ENCODE measurements at regions not wholly inside any gene's neighbourhood (a gene's known extent, or its start where the extent isn't known, plus 50 kb on each side); places are given as distances from the start of the nearest gene placed in this dataset.

- TF ChIP-seq TOX (CRISPR knock-in tag; IDR thresholded peaks at IDR 0.05; ENCODE audit: borderline replicate concordance) (no peak), PPARA (CRISPR knock-in tag; IDR thresholded peaks at IDR 0.05; ENCODE audit: borderline replicate concordance) (no peak), PATZ1 (CRISPR knock-in tag; IDR thresholded peaks at IDR 0.05; ENCODE audit: borderline replicate concordance) (no peak), ZFP30 (CRISPR knock-in tag; IDR thresholded peaks at IDR 0.05) (no peak), ARNTL (CRISPR knock-in tag; IDR thresholded peaks at IDR 0.05; ENCODE audit: borderline replicate concordance, low read depth) (no peak), ZFP3 (CRISPR knock-in tag; IDR thresholded peaks at IDR 0.05) (no peak), ISL1 (CRISPR knock-in tag; IDR thresholded peaks at IDR 0.05) (no peak), GLIS3 (CRISPR knock-in tag; IDR thresholded peaks at IDR 0.05) (no peak), CSRNP3 (CRISPR knock-in tag; IDR thresholded peaks at IDR 0.05) (no peak), ESRRG (CRISPR knock-in tag; IDR thresholded peaks at IDR 0.05) (no peak)
Observed at GRCh38 chr3:46112296-46112695, 85.0 kb upstream of the XCR1 start (continued).

- peak; percentile 47; the same call in 2 of the 3 replicates for ATAC-seq
- TF ChIP-seq SNAI2 (CRISPR knock-in tag; IDR thresholded peaks at IDR 0.05) (0 out of 2 replicates have a peak, but pooled peaks have one; percentile 45), POU6F1 (CRISPR knock-in tag; IDR thresholded peaks at IDR 0.05; ENCODE audit: borderline replicate concordance, low read depth) (no peak), CREB5 (CRISPR knock-in tag; IDR thresholded peaks at IDR 0.05; ENCODE audit: low read depth) (no peak), ESRRG (CRISPR knock-in tag; IDR thresholded peaks at IDR 0.05) (no peak), ZNF70 (CRISPR knock-in tag; IDR thresholded peaks at IDR 0.05) (no peak), ZFP30 (CRISPR knock-in tag; IDR thresholded peaks at IDR 0.05) (no peak), ISL1 (CRISPR knock-in tag; IDR thresholded peaks at IDR 0.05) (peak; percentile 55), TSHZ2 (CRISPR knock-in tag; IDR thresholded peaks at IDR 0.05) (no peak)
Observed at GRCh38 chr3:46110701-46111493, 83.6 kb upstream of the XCR1 start.

- TF ChIP-seq TOX (CRISPR knock-in tag; IDR thresholded peaks at IDR 0.05; ENCODE audit: borderline replicate concordance) (no peak), ESRRG (CRISPR knock-in tag; IDR thresholded peaks at IDR 0.05) (no peak), OSR1 (CRISPR knock-in tag; IDR thresholded peaks at IDR 0.05) (no peak), TCF4 (CRISPR knock-in tag; IDR thresholded peaks at IDR 0.05; ENCODE audit: borderline replicate concordance) (no peak), ZC3H10 (CRISPR knock-in tag; IDR thresholded peaks at IDR 0.05) (no peak), ZFP30 (CRISPR knock-in tag; IDR thresholded peaks at IDR 0.05) (no peak), ZNF8 (CRISPR knock-in tag; IDR thresholded peaks at IDR 0.05) (no peak)
- no peak for ATAC-seq
Observed at GRCh38 chr3:46107682-46108081, 80.4 kb upstream of the XCR1 start.
